Hematopoietic multipotent progenitor cell treated with erythropoietin and hydrocortisone succinate and interleukin-3 and kit ligand, for 8 days (in vitro differentiated cells): ENCODE measurements at regions not wholly inside any gene's neighbourhood (a gene's known extent, or its start where the extent isn't known, plus 50 kb on each side); places are given as distances from the start of the nearest gene placed in this dataset.
"Not testable (repeated sequence)": the region's sequence is repeated elsewhere in the genome, so short reads cannot be mapped to it uniquely, and the experiment has no call there.

Experiments used
- DNase-seq: peaks from one replicate; pipeline ENCODE4 v3.0.0-alpha.2; 2015

DNA sequence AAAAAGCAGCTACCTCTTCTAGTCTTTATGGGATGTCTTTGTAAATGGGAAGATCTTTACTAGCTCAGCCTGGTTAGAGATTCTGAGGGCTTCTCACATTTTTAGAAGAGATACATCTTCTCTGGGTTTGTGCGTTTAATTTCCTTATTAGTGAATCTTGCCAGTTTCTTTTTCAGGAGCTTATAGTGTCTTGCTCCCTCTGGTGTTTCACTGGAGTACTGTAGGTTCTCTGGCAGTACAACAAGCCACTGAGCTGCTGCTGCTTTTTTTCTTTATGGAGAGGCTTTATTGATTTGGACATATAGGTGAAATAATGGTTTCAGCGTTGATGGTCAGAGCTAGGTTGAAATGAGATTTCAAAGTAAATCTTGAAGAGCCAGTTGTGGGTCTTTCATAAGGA, 82.9 kb downstream of the LAS1L start:
- peak; percentile 36 for DNase-seq

DNA sequence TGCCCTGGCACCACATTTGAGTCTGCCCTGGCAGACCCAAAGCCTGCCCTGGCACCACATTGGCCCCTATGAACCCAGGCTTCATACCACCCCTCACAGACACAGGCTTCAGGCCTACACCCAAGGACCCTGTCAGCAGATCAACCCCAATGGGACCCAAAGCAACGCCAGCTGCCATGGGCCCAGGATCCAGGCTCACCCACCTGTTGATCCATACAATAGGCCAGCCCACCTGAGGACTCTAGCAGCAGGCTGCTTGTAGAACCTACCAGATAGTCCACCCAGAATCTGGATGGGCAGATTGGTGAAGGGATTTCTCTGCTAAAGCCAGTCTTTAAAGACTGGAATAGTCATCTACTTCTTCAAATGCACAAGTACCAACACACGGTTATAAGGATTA, 114.4 kb downstream of the LAS1L start:
- no peak for DNase-seq

DNA sequence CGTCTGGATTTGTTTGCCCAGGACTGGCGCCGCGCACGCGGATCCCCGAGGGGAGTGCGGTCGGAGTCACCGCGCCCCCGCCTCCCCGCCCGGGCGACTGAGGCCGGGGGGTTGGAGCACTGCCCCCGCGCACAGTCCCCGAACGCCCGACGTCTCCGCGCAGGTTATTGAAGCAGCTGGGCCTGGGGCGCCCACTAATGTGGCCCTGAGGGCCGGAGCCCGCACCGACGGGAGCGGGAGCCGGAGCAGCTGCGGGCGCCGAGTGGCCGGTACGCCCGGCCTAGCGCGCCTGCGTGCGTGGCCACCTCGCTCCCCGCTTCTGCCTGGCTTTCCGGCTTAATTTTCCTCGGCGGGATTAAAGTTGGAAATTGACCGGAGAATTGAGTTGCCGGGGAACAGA, 126.9 kb downstream of the LAS1L start:
- not testable (repeated sequence) for DNase-seq

- DNase-seq: no peak
These were observed 127.4 kb downstream of the LAS1L start for GRCh38 chrX:65407157-65407626.

GRCh38 chrX:65406532-65406931, 128.1 kb downstream of the LAS1L start:
- DNase-seq: no peak

- DNase-seq: no peak
These were observed 142.3 kb downstream of the LAS1L start for GRCh38 chrX:65392284-65392683.

DNA sequence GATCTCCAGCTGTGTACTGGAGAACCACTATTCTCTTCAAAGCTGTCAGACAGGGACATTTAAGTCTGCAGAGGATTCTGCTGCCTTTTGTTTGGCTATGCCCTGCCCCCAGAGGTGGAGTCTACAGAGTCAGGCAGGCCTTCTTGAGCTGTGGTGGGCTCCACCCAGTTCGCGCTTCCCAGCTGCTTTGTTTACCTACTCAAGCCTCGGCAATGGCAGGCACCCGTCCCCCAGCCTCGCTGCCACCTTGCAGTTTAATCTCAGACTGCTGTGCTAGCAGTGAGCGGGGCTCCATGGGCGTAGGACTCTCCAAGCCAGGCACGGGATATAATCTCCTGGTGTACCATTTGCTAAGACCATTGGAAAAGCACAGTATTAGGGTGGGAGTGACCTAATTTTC, 145.5 kb downstream of the LAS1L start:
- DNase-seq: not testable (repeated sequence)
